ENCODE measurements at regions not wholly inside any gene's neighbourhood (a gene's known extent, or its start where the extent isn't known, plus 50 kb on each side); places are given as distances from the start of the nearest gene placed in this dataset.
A peak's percentile ranks its signal among the peaks of the same experiment; 100 is the strongest.
"Not testable (repeated sequence)": the region's sequence is repeated elsewhere in the genome, so short reads cannot be mapped to it uniquely, and the experiment has no call there.

- DNase-seq: no peak
Observed at GRCh38 chr10:90032519-90032918, 331.1 kb downstream of the KIF20B start.

DNA sequence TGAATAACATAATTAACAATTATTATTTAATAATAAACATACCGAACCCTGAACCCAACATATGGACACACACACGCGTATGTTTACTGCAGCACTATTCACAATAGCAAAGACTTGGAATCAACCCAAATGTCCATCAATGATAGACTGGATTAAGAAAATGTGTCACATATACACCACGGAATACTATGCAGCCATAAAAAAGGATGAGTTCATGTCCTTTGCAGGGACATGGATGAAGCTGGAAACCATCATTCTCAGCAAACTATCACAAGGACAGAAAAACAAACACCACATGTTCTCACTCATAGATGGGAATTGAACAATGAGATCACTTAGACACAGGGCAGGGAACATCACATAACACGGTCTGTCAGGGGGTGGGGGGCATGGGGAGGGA is 333.5 kb downstream of the KIF20B start:
- not testable (repeated sequence) for DNase-seq

DNA sequence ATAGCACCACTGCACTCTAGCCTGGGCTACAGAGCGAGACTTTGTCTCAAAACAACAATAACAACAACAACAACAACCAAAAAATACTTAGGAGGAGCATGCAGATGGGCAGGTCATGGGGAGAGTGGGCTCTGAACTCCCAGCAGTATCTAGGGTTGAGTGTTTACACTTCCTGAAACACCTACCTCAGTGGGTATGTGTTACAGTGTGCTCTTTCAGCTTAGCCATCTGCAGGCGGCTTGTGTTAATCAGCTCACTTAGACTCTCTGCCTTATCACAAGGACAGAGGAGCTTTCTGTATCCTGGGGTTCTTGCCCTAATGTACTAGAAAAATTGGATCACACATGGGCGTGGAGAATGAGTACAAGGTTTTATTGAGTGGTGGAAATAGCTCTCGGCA is 340.2 kb downstream of the KIF20B start:
- no peak for DNase-seq

DNA sequence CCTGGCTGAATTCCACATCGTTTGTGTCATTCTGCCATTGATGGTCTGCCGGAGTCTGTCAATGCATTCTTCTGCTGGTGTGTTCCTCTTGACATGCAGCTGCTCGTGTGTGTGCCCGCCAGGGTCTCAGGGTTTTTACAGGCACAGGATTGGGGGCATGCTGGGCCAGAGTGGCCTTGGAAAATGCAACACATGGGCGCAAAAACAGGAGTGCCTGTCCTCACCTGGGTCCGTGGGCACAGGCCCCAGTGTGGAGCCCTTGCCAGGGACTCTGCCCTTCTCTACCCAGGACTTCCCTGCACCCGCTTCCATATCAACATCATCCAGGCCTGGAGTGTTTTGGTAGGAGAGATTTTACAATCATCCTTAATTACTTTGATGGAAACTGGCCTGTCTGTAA is 340.7 kb downstream of the KIF20B start:
- no peak for DNase-seq

- peak in 1 of 4 experiments; percentile 3 for DNase-seq
Observed at GRCh38 chr10:90047243-90047729, 345.9 kb downstream of the KIF20B start.

- no peak for DNase-seq
Observed at GRCh38 chr10:90051053-90051452, 349.7 kb downstream of the KIF20B start.

GRCh38 chr10:90051474-90051873 is 350.1 kb downstream of the KIF20B start:
- no peak for DNase-seq

GRCh38 chr10:90062786-90063185 is 361.4 kb downstream of the KIF20B start:
- DNase-seq: no peak

DNA sequence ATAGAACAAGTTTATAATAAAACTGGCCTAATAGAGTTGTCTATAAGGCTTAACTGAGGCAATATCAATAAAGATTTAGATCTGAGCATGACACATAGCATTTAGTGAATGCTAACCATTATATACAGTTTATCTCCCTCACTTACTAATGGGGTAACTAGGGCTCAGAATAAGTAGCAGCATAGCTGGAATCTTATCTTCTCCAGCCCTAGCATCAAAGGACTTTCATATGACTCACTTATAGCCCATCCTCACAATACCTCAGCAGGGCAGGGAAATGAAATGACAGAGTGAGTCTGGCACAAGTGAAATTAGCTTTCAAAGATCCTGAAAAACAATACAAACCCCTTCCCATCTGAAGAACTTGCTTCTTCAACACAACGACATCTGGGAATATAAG is 362.9 kb downstream of the KIF20B start:
- DNase-seq: no peak

DNA sequence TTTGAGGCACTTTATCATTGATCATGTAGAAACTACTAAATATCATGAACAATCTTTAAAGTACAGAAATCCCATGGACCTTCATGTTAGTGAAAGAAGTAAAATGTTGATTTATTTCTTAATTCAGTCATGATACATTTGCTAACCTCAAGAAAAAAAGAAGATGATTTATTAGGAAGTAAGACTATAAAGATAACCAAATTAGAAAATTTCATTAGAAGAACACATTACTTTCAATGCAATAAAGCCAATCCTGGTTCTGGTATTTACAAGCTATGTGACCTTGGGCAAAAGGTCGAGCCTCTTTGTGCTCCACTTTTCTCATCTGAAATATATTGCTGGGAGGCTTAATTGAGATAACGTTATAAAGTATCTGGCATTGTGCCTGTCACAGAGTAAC is 365.0 kb downstream of the KIF20B start:
- no peak for DNase-seq

DNA sequence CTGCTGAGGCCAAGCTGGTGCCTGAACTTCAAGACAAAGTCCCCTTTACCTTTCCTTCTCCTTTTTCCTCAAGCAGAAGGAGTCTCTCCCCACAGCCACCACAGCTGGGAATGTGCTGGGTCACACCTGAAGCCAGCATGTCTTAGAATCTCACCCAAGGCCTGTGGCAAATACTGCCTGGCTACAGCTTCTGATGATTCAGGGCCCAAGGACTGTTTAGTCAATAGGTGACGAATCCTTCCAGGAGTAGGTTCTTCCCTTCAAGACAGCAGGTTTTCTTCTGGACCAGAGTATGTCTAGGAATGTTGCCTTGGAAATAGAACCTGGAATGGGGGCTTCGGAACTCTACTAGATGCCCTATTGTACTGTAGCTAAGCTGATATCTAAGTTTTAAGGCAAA is 374.6 kb downstream of the KIF20B start:
- no peak for DNase-seq

GRCh38 chr10:90079819-90080218 is 378.4 kb downstream of the KIF20B start:
- DNase-seq: no peak

- not testable (repeated sequence) for DNase-seq
Observed at GRCh38 chr10:90086606-90087190, 385.3 kb downstream of the KIF20B start.

DNA sequence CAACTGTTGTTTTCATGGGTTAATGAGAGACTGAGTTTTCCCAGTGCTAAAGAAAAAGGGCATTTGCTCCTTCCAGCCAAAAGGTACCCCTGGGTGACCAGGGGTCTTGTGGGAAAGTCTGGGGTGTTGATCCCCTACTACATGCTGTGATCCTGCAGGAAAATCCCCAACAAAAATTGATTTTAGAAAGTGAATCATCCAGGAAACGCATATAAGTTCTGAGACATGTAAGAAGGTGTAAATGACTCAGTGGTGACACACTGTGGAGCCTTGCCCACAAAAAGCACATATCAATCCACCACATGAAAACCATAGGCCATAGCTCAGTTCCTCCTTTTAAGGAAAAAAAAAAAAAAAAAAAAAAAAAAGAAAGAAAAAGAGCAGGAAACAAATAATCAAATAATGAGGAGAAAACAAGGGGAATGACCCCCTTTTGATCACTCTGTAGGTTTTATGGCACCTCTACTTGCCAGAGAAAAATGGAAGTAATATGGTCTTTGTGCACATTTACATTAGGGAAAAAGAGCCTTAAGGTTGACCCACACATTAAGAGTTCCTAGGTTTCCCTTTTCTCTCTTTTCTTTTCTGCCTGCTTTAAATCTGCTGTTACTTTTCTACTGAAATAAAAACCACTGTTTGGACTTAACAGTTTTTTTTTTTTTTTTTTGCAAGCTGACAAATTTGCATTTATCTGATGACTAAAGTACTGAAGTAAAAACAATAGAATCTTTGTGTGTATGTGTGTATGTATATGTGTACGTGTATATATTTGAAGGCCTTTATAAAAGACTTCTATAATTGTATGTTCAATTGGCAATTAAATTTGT is 386.0 kb downstream of the KIF20B start:
- peak in 1 of 4 experiments; percentile 9 for DNase-seq

DNA sequence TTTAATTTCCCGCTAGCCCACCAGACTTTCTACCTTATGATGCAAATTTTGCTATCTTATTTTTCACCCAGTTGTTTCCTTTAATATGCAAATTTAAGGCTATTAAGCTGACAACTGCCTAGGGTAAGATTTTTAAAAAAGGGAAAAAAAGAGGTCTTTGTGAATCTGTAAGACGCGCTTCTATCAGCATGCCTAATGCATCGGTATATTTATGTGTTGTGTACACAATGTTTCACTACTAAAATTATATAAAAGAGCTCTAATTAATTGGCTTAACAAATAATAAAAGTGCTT is 386.6 kb downstream of the KIF20B start:
- DNase-seq: no peak

DNA sequence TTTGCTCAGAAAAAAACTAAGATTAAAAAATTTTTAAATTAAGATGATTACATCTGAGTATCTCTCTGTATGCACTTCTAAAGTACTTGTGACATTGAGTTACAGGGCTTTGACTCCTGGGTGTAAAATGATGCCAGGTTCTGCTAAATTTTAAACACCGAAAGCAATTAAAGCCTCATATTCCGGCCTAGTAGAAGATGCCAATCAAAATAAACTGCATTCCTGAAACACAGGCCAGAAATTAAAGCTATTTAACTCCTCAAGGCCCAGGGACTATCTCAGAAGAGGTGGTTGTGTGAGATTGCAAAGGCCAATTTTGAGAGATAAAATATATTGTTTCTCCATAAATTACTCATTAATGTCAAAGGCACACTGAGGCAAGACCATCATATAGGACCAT is 388.3 kb downstream of the KIF20B start:
- no peak for DNase-seq

GRCh38 chr10:90096196-90096595 is 394.8 kb downstream of the KIF20B start:
- DNase-seq: no peak

GRCh38 chr10:90107581-90107980 is 406.2 kb downstream of the KIF20B start:
- not testable (repeated sequence) for DNase-seq

GRCh38 chr10:90111671-90112070 is 410.3 kb downstream of the KIF20B start:
- no peak for DNase-seq

- no peak for DNase-seq
Observed at GRCh38 chr10:90112681-90113080, 411.3 kb downstream of the KIF20B start.

DNA sequence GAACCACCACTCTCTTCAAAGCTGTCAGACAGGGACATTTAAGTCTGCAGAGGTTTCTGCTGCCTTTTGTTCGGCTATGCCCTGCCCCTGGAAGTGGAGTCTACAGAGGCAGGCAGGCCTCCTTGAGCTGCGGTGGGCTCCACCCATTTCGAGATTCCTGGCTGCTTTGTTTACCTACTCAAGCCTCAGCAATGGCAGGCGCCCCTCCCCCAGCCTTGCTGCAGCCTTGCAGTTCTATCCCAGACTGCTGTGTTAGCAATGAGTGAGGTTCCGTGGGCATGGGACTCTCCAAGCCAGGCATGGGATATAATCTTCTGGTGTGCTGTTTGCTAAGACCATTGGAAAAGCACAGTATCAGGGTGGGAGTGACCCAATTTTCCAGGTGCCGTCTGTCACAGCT is 417.2 kb downstream of the KIF20B start:
- DNase-seq: not testable (repeated sequence)

GRCh38 chr10:90119631-90120280 is 418.4 kb downstream of the KIF20B start:
- not testable (repeated sequence) for DNase-seq

DNA sequence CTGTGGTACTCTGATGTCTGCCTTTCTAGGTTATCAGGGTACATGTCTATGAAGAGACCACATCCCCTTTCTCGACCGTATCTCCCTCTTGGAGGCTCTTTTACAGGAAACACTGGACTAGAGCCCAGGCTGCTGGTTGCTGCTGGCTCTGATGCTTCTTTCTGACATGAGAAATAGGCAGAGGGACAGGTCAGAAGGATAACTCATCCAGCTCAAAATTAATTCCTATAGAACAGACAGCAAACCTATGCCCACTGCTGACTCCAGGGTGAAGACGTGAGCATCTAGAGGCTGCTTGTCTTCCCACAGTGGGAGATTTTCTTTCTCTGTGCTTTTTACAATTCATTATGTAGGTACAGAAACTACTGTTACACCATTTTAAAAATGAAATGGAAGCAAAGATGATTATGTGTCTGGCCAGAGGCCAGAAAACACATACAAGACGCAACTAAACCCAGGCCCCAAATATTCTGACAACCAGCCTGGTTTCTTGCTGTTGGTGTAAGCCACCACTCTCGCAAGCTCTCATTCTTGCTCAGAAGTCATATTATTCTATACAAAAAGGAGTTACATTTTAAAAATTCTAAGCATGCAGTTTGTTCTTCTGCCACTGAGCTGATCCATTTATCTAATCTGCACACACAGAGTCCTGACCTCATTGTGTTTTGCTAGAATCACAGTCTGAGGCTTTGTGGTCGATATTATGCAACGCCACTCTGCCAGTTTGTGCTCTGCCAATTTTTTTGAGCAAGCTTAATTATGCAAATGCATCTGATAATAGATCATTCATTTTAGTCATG is 424.3 kb downstream of the KIF20B start:
- no peak for DNase-seq
